NB4 (cell line): ENCODE measurements at regions not wholly inside any gene's neighbourhood (a gene's known extent, or its start where the extent isn't known, plus 50 kb on each side); places are given as distances from the start of the nearest gene placed in this dataset.

Experiments
- POLR2A ChIP-seq: IDR thresholded peaks from 2 replicates; pipeline ENCODE4 v1.6.1; 2011; ENCODE audit warnings: mild to moderate bottlenecking; ENCODE audit not compliant: insufficient read length; ENCODE audit errors: extremely low read depth
- TF ChIP-seq, protein P1 (sequence below): IDR thresholded peaks from one replicate; pipeline ENCODE4 v1.5.1; 2012; ENCODE audit warnings: low read depth, low read length
- TF ChIP-seq, protein P2 (sequence below): IDR thresholded peaks from 2 replicates; pipeline ENCODE4 v1.6.1; 2011; ENCODE audit warnings: low read depth, low read length

DNA sequence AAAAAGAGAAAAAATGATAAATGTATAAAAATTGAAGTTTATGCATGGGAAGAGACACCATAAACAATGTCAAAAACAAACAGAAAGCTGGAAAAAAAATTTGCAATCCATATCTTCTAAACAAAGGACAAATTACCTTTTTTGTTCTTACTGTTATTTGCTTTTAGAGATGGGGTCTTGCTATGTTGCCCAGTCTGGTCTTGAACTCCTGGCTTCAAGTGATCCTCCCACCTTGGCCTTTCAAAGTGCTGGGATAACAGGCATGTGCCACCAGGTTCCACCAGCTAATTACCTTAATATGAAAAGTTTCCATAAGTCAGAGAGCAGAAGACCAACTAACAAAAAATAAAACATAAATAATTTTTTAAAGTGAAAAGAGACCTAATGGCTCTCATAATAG is 90.0 kb upstream of the SIX3 start:
- TF ChIP-seq, protein P1, sequence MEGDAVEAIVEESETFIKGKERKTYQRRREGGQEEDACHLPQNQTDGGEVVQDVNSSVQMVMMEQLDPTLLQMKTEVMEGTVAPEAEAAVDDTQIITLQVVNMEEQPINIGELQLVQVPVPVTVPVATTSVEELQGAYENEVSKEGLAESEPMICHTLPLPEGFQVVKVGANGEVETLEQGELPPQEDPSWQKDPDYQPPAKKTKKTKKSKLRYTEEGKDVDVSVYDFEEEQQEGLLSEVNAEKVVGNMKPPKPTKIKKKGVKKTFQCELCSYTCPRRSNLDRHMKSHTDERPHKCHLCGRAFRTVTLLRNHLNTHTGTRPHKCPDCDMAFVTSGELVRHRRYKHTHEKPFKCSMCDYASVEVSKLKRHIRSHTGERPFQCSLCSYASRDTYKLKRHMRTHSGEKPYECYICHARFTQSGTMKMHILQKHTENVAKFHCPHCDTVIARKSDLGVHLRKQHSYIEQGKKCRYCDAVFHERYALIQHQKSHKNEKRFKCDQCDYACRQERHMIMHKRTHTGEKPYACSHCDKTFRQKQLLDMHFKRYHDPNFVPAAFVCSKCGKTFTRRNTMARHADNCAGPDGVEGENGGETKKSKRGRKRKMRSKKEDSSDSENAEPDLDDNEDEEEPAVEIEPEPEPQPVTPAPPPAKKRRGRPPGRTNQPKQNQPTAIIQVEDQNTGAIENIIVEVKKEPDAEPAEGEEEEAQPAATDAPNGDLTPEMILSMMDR, result no peak
- TF ChIP-seq, protein P2, sequence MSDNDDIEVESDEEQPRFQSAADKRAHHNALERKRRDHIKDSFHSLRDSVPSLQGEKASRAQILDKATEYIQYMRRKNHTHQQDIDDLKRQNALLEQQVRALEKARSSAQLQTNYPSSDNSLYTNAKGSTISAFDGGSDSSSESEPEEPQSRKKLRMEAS, result no peak
- TF ChIP-seq POLR2A, result no peak
